GM19043 (cell line): ENCODE measurements at regions not wholly inside any gene's neighbourhood (a gene's known extent, or its start where the extent isn't known, plus 50 kb on each side); places are given as distances from the start of the nearest gene placed in this dataset.

Experiments used
- ATAC-seq: cut with Tn5 transposase; IDR thresholded peaks from one replicate; pipeline ENCODE4 v1.9.1; 2021; ENCODE audit warnings: low read depth; ENCODE audit not compliant: unreplicated experiment

- no peak for ATAC-seq
Measured at GRCh38 chr2:12320991-12321641, 395.6 kb upstream of the TRIB2 start.

GRCh38 chr2:12321886-12322285 is 394.9 kb upstream of the TRIB2 start:
- ATAC-seq: no peak

GRCh38 chr2:12325806-12326205 is 390.9 kb upstream of the TRIB2 start:
- no peak for ATAC-seq

- ATAC-seq: no peak
Measured at GRCh38 chr2:12326449-12327190, 390.1 kb upstream of the TRIB2 start.

GRCh38 chr2:12330916-12331315 is 385.8 kb upstream of the TRIB2 start:
- ATAC-seq: no peak

- no peak for ATAC-seq
Measured at GRCh38 chr2:12331698-12332097, 385.0 kb upstream of the TRIB2 start.

- ATAC-seq: no peak
Measured at GRCh38 chr2:12333293-12333692, 383.4 kb upstream of the TRIB2 start.

- ATAC-seq: no peak
Measured at GRCh38 chr2:12334412-12334966, 382.2 kb upstream of the TRIB2 start.

- no peak for ATAC-seq
Measured at GRCh38 chr2:12335131-12335530, 381.6 kb upstream of the TRIB2 start.

GRCh38 chr2:12335995-12336394 is 380.7 kb upstream of the TRIB2 start:
- ATAC-seq: no peak

- ATAC-seq: no peak
Measured at GRCh38 chr2:12338946-12339697, 377.6 kb upstream of the TRIB2 start.

GRCh38 chr2:12340164-12340563 is 376.6 kb upstream of the TRIB2 start:
- no peak for ATAC-seq

- ATAC-seq: no peak
Measured at GRCh38 chr2:12341215-12341614, 375.5 kb upstream of the TRIB2 start.

GRCh38 chr2:12341920-12342319 is 374.8 kb upstream of the TRIB2 start:
- no peak for ATAC-seq

- no peak for ATAC-seq
Measured at GRCh38 chr2:12343141-12343540, 373.6 kb upstream of the TRIB2 start.

GRCh38 chr2:12347066-12347493 is 369.7 kb upstream of the TRIB2 start:
- ATAC-seq: no peak

- ATAC-seq: no peak
Measured at GRCh38 chr2:12348216-12348615, 368.5 kb upstream of the TRIB2 start.

GRCh38 chr2:12350821-12351220 is 365.9 kb upstream of the TRIB2 start:
- ATAC-seq: no peak

GRCh38 chr2:12352889-12353288 is 363.8 kb upstream of the TRIB2 start:
- no peak for ATAC-seq

GRCh38 chr2:12361506-12361905 is 355.2 kb upstream of the TRIB2 start:
- ATAC-seq: no peak

GRCh38 chr2:12363138-12363537 is 353.6 kb upstream of the TRIB2 start:
- no peak for ATAC-seq
